B cell (primary cell): ENCODE measurements at regions not wholly inside any gene's neighbourhood (a gene's known extent, or its start where the extent isn't known, plus 50 kb on each side); places are given as distances from the start of the nearest gene placed in this dataset.

Source experiments
- ATAC-seq: fragments of 200-7000 bp; cut with Tn5 transposase; one replicate; pipeline ENCODE4 v1.10.0; 2021; ENCODE audit warnings: low read depth, mild to moderate bottlenecking, moderate number of reproducible peaks, moderate library complexity
- CTCF ChIA-PET: fragments of 350-600 bp; sonication (Branson Sonifier 250); formaldehyde crosslinking; loops from one replicate; lab custom pipeline; 2021; ENCODE audit warnings: antibody characterized with exemption, inconsistent platforms; lab: Charles Lee
- POLR2A ChIA-PET: fragments of 350-600 bp; sonication (Branson Sonifier 250); formaldehyde crosslinking; loops from one replicate; lab custom pipeline; 2021; ENCODE audit warnings: antibody characterized with exemption; lab: Charles Lee
- DNase-seq: peaks from one replicate; pipeline ENCODE4 v3.0.0; 2013
- H2AFZ ChIP-seq: 2 replicates; pipeline ENCODE4 v1.6.1; 2012; ENCODE audit warnings: mild to moderate bottlenecking, low read depth, low read length; ENCODE audit not compliant: insufficient read depth, poor library complexity, severe bottlenecking
- H3K27ac ChIP-seq, 2 donors: 1 replicate in 1 of 2; 2 replicates in 1 of 2; pipeline ENCODE4 v1.5.1; 2012 to 2013; ENCODE audit warnings: low read length in 2 of 2, mild to moderate bottlenecking in 2 of 2, moderate library complexity in 1 of 2
- H3K27me3 ChIP-seq, 4 experiments: fragments of 200-600 bp in 1 of 4; sonication (generic) in 1 of 4; replicated peaks in 1 of 4; 1 replicate in 2 of 4; 2 replicates in 2 of 4; pipeline versions ENCODE4 v1.6.1 to v1.7.0; 2013 to 2016; ENCODE audit warnings: low read length in 3 of 4, mild to moderate bottlenecking in 2 of 4, mixed read lengths in 1 of 4, moderate library complexity in 1 of 4; ENCODE audit not compliant: insufficient read depth in 4 of 4, control insufficient read depth in 3 of 4; ENCODE audit errors: control extremely low read depth in 1 of 4
- H3K36me3 ChIP-seq, 2 experiments: replicated peaks in 1 of 2; 1 replicate in 1 of 2; 2 replicates in 1 of 2; pipeline versions ENCODE4 v1.6.1 to v1.7.1; 2013; ENCODE audit warnings: low read length in 1 of 2; ENCODE audit not compliant: insufficient read depth in 2 of 2, control insufficient read depth in 1 of 2; ENCODE audit errors: control extremely low read depth in 1 of 2, extremely low read depth in 1 of 2
- H3K4me1 ChIP-seq, 2 donors: fragments of 200-600 bp in 1 of 2; sonication (generic) in 1 of 2; 1 replicate in 1 of 2; 2 replicates in 1 of 2; pipeline versions ENCODE4 v1.5.1 to v1.6.1; 2013 to 2017; ENCODE audit warnings: low read length in 2 of 2; ENCODE audit not compliant: control insufficient read depth in 2 of 2, insufficient read depth in 2 of 2
- H3K4me2 ChIP-seq: replicated peaks from 2 replicates; pipeline ENCODE3; 2012; ENCODE audit warnings: mild to moderate bottlenecking, low read depth, low read length; ENCODE audit not compliant: poor library complexity, severe bottlenecking
- H3K4me3 ChIP-seq, 5 experiments: fragments of 200-600 bp in 1 of 5; sonication (generic) in 1 of 5; 1 replicate in 3 of 5; 2 replicates in 2 of 5; pipeline versions ENCODE4 v1.5.1 to v1.7.0; 2011 to 2016; ENCODE audit warnings: low read length in 4 of 5, mild to moderate bottlenecking in 4 of 5, low read depth in 2 of 5, control low read depth in 1 of 5, moderate library complexity in 1 of 5; ENCODE audit not compliant: insufficient read depth in 1 of 5; ENCODE audit errors: control extremely low read depth in 1 of 5, extremely low read depth in 1 of 5
- H3K79me2 ChIP-seq: fragments of 200-600 bp; sonication (generic); one replicate; pipeline ENCODE4 v1.6.0; 2016; ENCODE audit warnings: low read length; ENCODE audit not compliant: control insufficient read depth, insufficient read depth
- H3K9ac ChIP-seq: fragments of 200-600 bp; sonication (generic); 2 replicates; pipeline ENCODE4 v1.6.1; 2017; ENCODE audit warnings: mild to moderate bottlenecking, low read length, moderate library complexity
- H3K9me3 ChIP-seq, 3 donors: one replicate each; pipeline versions ENCODE4 v1.6.1 to v1.7.1; 2013; ENCODE audit warnings: low read length in 2 of 3; ENCODE audit not compliant: control insufficient read depth in 2 of 3, insufficient read depth in 1 of 3; ENCODE audit errors: control extremely low read depth in 1 of 3
- H4K20me1 ChIP-seq: 2 replicates; pipeline ENCODE4 v1.6.0; 2012; ENCODE audit warnings: mild to moderate bottlenecking, low read length; ENCODE audit not compliant: insufficient read depth, control insufficient read depth, poor library complexity, severe bottlenecking
- H3K27ac Mint-ChIP-seq: one replicate; pipeline ENCODE4 v1.8.0; 2021; ENCODE audit warnings: mixed read lengths
- H3K27me3 Mint-ChIP-seq: one replicate; pipeline ENCODE4 v1.8.0; 2021; ENCODE audit warnings: mixed read lengths
- H3K4me1 Mint-ChIP-seq: one replicate; pipeline ENCODE4 v1.8.0; 2021; ENCODE audit warnings: mixed read lengths
- H3K4me3 Mint-ChIP-seq: one replicate; pipeline ENCODE4 v1.8.0; 2021; ENCODE audit warnings: mixed read lengths
- H3K9me3 Mint-ChIP-seq: one replicate; pipeline ENCODE4 v1.8.0; 2022; ENCODE audit warnings: mixed read lengths; ENCODE audit not compliant: insufficient read depth
- EZH2 ChIP-seq: IDR thresholded peaks from 2 replicates; pipeline ENCODE4 v1.6.1; 2012; ENCODE audit warnings: borderline replicate concordance, low read depth, mild to moderate bottlenecking, moderate library complexity, low read length; ENCODE audit not compliant: insufficient read depth, poor library complexity, severe bottlenecking
- WGBS: methylation state at CpG from one replicate; pipeline ENCODE4 v1.1.5; 2013; ENCODE audit warnings: missing lambda C conversion rate; ENCODE audit not compliant: insufficient coverage; 5-methylcytosine and 5-hydroxymethylcytosine counted together
- intact Hi-C: fragments of 100-400 bp; cut with micrococcal nuclease; formaldehyde crosslinking; loops from one replicate; pipeline ENCODE4 v1.10.0; 2022
- TF ChIP-seq, protein P1 (sequence below): fragments of 200-600 bp; IDR thresholded peaks from one replicate; pipeline ENCODE4 v1.8.0; 2022; ENCODE audit warnings: antibody characterized with exemption, mild to moderate bottlenecking

GRCh38 chr15:66906668-66907614 lies 158.5 kb upstream of the SMAD3 start:
- Mint-ChIP-seq H3K4me3 (no peak overlapping the region), H3K4me1 (peaks cover 30% of the 10 kb centered on the region), H3K27ac (no peak overlapping the region), H3K27me3 (peaks cover 12% of the 10 kb centered on the region), H3K9me3 (no peaks in the 10 kb centered on the region)
- ChIA-PET CTCF (interaction anchor here (1.5 kb wide), 1 partner anchor 40 kb away, joined by 4 read pairs; no protein-coding TSS in a partner anchor), POLR2A (no interaction called here)
- H3K4me2 ChIP-seq, result no peak overlapping the region
- no peak overlapping the region for H2AFZ ChIP-seq
- no peak overlapping the region for H3K9ac ChIP-seq
- H3K27ac ChIP-seq, result no peak overlapping the region
- H3K4me3 ChIP-seq, result no peak overlapping the region
- DNase-seq (no peak), ATAC-seq (no peak)
- H3K79me2 ChIP-seq, result no peaks in the 10 kb centered on the region
- no peaks in the 10 kb centered on the region for H4K20me1 ChIP-seq
- 95% methylated on average over 14 of the region's 18 CpGs for WGBS
- H3K27me3 ChIP-seq, result no peaks in the 10 kb centered on the region
- H3K4me1 ChIP-seq, result peaks cover 20 to 21% of the 10 kb centered on the region in 2 donors
- TF ChIP-seq, protein P1, sequence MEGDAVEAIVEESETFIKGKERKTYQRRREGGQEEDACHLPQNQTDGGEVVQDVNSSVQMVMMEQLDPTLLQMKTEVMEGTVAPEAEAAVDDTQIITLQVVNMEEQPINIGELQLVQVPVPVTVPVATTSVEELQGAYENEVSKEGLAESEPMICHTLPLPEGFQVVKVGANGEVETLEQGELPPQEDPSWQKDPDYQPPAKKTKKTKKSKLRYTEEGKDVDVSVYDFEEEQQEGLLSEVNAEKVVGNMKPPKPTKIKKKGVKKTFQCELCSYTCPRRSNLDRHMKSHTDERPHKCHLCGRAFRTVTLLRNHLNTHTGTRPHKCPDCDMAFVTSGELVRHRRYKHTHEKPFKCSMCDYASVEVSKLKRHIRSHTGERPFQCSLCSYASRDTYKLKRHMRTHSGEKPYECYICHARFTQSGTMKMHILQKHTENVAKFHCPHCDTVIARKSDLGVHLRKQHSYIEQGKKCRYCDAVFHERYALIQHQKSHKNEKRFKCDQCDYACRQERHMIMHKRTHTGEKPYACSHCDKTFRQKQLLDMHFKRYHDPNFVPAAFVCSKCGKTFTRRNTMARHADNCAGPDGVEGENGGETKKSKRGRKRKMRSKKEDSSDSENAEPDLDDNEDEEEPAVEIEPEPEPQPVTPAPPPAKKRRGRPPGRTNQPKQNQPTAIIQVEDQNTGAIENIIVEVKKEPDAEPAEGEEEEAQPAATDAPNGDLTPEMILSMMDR, result no peak
- TF ChIP-seq EZH2, result no peak
- H3K36me3 ChIP-seq, result no peaks in the 10 kb centered on the region
- intact Hi-C loops, result no loop called here
- no peaks in the 10 kb centered on the region for H3K9me3 ChIP-seq
